CD4-positive, alpha-beta memory T cell (primary cell): ENCODE measurements at regions not wholly inside any gene's neighbourhood (a gene's known extent, or its start where the extent isn't known, plus 50 kb on each side); places are given as distances from the start of the nearest gene placed in this dataset.

Experiments
- CTCF ChIA-PET: fragments of 350-600 bp; sonication (Branson Sonifier 250); formaldehyde crosslinking; loops from one replicate; lab custom pipeline; 2021; ENCODE audit warnings: inconsistent platforms; ENCODE audit not compliant: partially characterized antibody; lab: Charles Lee
- POLR2A ChIA-PET: fragments of 350-600 bp; sonication (Branson Sonifier 250); formaldehyde crosslinking; loops from one replicate; lab custom pipeline; 2021; ENCODE audit not compliant: partially characterized antibody; lab: Charles Lee
- DNase-seq, 5 donors: peaks; one replicate each; pipeline versions ENCODE4 v3.0.0 to v3.0.0-alpha.2; 2020 to 2022; ENCODE audit warnings: mixed read lengths in 1 of 5
- H3K27ac ChIP-seq: one replicate; pipeline ENCODE4 v1.7.0; 2013; ENCODE audit warnings: low read depth, low read length
- H3K27me3 ChIP-seq: 2 replicates; pipeline ENCODE4 v1.7.0; 2013; ENCODE audit warnings: mild to moderate bottlenecking, low read length, moderate library complexity; ENCODE audit not compliant: insufficient read depth
- H3K36me3 ChIP-seq: 2 replicates; pipeline ENCODE4 v1.7.0; 2013; ENCODE audit warnings: mild to moderate bottlenecking, low read length, moderate library complexity; ENCODE audit not compliant: insufficient read depth
- H3K4me1 ChIP-seq: 2 replicates; pipeline ENCODE4 v1.7.0; 2013; ENCODE audit warnings: mild to moderate bottlenecking, low read length, moderate library complexity; ENCODE audit not compliant: insufficient read depth
- H3K4me3 ChIP-seq, 2 donors: one replicate each; pipeline ENCODE4 v1.7.0; 2013; ENCODE audit warnings: low read length in 2 of 2, mild to moderate bottlenecking in 1 of 2
- H3K9me3 ChIP-seq, 2 donors: one replicate each; pipeline ENCODE4 v1.7.0; 2013; ENCODE audit warnings: low read length in 2 of 2, control low read depth in 1 of 2; ENCODE audit not compliant: control insufficient read depth in 1 of 2
- H3K27ac Mint-ChIP-seq, 7 donors: one replicate each; pipeline ENCODE4 v1.8.0; 2020 to 2021; ENCODE audit warnings: mixed read lengths in 7 of 7, mild to moderate bottlenecking in 6 of 7, inconsistent platforms in 3 of 7, moderate library complexity in 3 of 7
- H3K27me3 Mint-ChIP-seq, 2 donors: one replicate each; pipeline ENCODE4 v1.8.0; 2020 to 2021; ENCODE audit warnings: mixed read lengths in 2 of 2
- H3K36me3 Mint-ChIP-seq, 2 donors: one replicate each; pipeline ENCODE4 v1.8.0; 2020 to 2021; ENCODE audit warnings: mixed read lengths in 2 of 2, inconsistent platforms in 1 of 2, mild to moderate bottlenecking in 1 of 2
- H3K4me1 Mint-ChIP-seq, 4 donors: one replicate each; pipeline ENCODE4 v1.8.0; 2020 to 2021; ENCODE audit warnings: mixed read lengths in 4 of 4, mild to moderate bottlenecking in 1 of 4
- H3K4me3 Mint-ChIP-seq, 8 donors: one replicate each; pipeline ENCODE4 v1.8.0; 2020 to 2021; ENCODE audit warnings: mixed read lengths in 8 of 8, mild to moderate bottlenecking in 7 of 8, moderate library complexity in 6 of 8, inconsistent platforms in 3 of 8
- H3K9me3 Mint-ChIP-seq, 8 donors: one replicate each; pipeline ENCODE4 v1.8.0; 2020 to 2021; ENCODE audit warnings: mixed read lengths in 8 of 8, mild to moderate bottlenecking in 5 of 8, inconsistent platforms in 3 of 8, moderate library complexity in 1 of 8
- intact Hi-C: fragments of 100-400 bp; cut with micrococcal nuclease; formaldehyde crosslinking; loops from one replicate; pipeline ENCODE4 v1.15.1; 2023

DNA sequence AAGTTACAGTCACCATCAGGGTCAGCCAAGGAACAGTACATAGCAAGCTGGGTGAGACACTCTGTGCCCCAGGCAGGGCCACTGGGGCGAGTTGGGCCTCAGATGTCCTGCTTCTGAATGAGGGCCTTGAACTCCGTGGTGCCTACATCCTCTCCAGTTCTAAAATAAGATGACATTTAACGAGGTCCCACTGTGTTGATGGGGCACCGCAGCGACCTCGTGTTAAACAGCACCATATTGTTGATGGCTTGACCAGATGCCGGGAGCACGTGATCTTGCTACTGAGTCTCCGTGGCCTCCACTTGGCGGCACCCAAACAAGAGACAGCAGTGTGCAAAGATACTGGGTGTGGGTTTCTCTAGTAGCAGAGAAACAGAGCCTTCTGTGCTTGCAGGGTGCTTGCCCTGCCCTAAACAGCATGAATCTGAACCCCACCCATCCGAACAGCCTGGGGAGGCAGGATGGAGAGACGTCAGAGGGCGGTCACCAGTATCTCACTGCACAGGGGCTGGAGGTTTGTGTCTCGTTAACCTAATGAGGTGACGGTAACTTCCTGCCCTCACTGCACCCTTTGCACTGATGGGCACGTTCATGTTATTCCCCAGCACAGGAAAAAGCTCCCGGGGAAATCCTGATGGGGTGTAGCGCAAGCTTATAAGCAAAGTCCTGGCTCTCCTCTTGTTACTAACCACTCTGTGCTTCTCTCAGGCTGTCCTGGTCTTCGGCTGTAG, 324.4 kb downstream of the AJAP1 start:
- Histone ChIP-seq H3K4me1 (no peaks in the 10 kb centered on the region), H3K36me3 (no peaks in the 10 kb centered on the region), H3K4me3 (no peak overlapping the region), H3K27me3 (no peaks in the 10 kb centered on the region), H3K27ac (no peak overlapping the region), H3K9me3 (no peaks in the 10 kb centered on the region)
- Mint-ChIP-seq H3K27ac (no peak overlapping the region), H3K9me3 (peaks cover 0 to 7% (median 3%) of the 10 kb centered on the region in 8 donors), H3K27me3 (peaks cover 5 to 14% of the 10 kb centered on the region in 2 donors), H3K4me1 (no peaks in the 10 kb centered on the region), H3K36me3 (no peaks in the 10 kb centered on the region), H3K4me3 (no peak overlapping the region)
- POLR2A ChIA-PET: no interaction called here
- CTCF ChIA-PET: no interaction called here
- DNase-seq: no peak
- intact Hi-C loops: no loop called here

DNA sequence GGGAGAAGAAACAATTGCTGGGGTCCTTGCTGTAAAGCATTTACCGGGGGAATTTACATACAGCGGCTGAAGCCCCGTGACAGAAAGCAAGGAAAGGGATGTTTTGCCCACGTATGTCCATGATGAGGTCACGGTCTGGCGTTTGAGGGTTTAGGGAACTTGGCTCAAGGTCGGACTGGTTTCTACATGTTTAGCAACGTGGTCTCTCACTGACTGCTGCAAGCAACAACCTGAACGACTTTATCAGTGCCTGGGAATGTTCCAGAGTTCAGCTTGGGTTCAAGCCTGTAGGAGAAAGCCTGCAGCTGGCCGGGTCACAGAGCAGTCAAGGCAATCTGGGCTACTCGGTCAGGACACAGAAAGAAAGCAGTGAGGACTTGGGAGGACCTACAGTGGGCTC, 323.3 kb downstream of the AJAP1 start:
- no peaks in the 10 kb centered on the region for H3K4me1 Mint-ChIP-seq
- H3K27ac Mint-ChIP-seq: no peak overlapping the region
- no peak overlapping the region for H3K4me3 ChIP-seq
- no peaks in the 10 kb centered on the region for H3K9me3 ChIP-seq
- intact Hi-C loops: no loop called here
- no peaks in the 10 kb centered on the region for H3K36me3 Mint-ChIP-seq
- DNase-seq: no peak
- peaks cover 5 to 11% of the 10 kb centered on the region in 2 donors for H3K27me3 Mint-ChIP-seq
- ChIA-PET CTCF (no interaction called here), POLR2A (no interaction called here)
- no peak overlapping the region for H3K4me3 Mint-ChIP-seq
- H3K27ac ChIP-seq: no peak overlapping the region
- peaks cover 0 to 4% (median 0%) of the 10 kb centered on the region in 8 donors for H3K9me3 Mint-ChIP-seq
- no peaks in the 10 kb centered on the region for H3K27me3 ChIP-seq
- no peaks in the 10 kb centered on the region for H3K36me3 ChIP-seq
- no peaks in the 10 kb centered on the region for H3K4me1 ChIP-seq

GRCh38 chr1:4976859-4977440, 322.5 kb downstream of the AJAP1 start:
- no peak overlapping the region for H3K27ac ChIP-seq
- H3K4me1 ChIP-seq: no peaks in the 10 kb centered on the region
- no peaks in the 10 kb centered on the region for H3K27me3 ChIP-seq
- Mint-ChIP-seq H3K27ac (no peak overlapping the region), H3K4me3 (no peak overlapping the region), H3K9me3 (peaks cover 0 to 5% (median 0%) of the 10 kb centered on the region in 8 donors), H3K4me1 (peaks cover 0 to 2% (median 0%) of the 10 kb centered on the region in 4 donors), H3K27me3 (peaks cover 5 to 11% of the 10 kb centered on the region in 2 donors), H3K36me3 (no peaks in the 10 kb centered on the region)
- no peak overlapping the region for H3K4me3 ChIP-seq
- POLR2A ChIA-PET: no interaction called here
- DNase-seq: no peak
- no peaks in the 10 kb centered on the region for H3K9me3 ChIP-seq
- H3K36me3 ChIP-seq: no peaks in the 10 kb centered on the region
- intact Hi-C loops: no loop called here
- CTCF ChIA-PET: no interaction called here

GRCh38 chr1:4975856-4976255, 321.4 kb downstream of the AJAP1 start:
- Mint-ChIP-seq H3K27me3 (peaks cover 5 to 11% of the 10 kb centered on the region in 2 donors), H3K9me3 (peaks cover 0 to 5% (median 0%) of the 10 kb centered on the region in 8 donors), H3K4me1 (peaks cover 0 to 2% (median 0%) of the 10 kb centered on the region in 4 donors), H3K27ac (no peak overlapping the region), H3K36me3 (no peaks in the 10 kb centered on the region), H3K4me3 (no peak overlapping the region)
- no peak overlapping the region for H3K27ac ChIP-seq
- intact Hi-C loops: no loop called here
- ChIA-PET CTCF (no interaction called here), POLR2A (no interaction called here)
- no peaks in the 10 kb centered on the region for H3K36me3 ChIP-seq
- H3K4me3 ChIP-seq: no peak overlapping the region
- H3K9me3 ChIP-seq: no peaks in the 10 kb centered on the region
- H3K27me3 ChIP-seq: no peaks in the 10 kb centered on the region
- H3K4me1 ChIP-seq: no peaks in the 10 kb centered on the region
- no peak for DNase-seq

GRCh38 chr1:4974981-4975685, 320.7 kb downstream of the AJAP1 start:
- no peaks in the 10 kb centered on the region for H3K27me3 ChIP-seq
- DNase-seq: no peak
- H3K27ac Mint-ChIP-seq: no peak overlapping the region
- no peaks in the 10 kb centered on the region for H3K4me1 ChIP-seq
- CTCF ChIA-PET: no interaction called here
- no peaks in the 10 kb centered on the region for H3K9me3 ChIP-seq
- no peak overlapping the region for H3K4me3 ChIP-seq
- peaks cover 0 to 3% (median 0%) of the 10 kb centered on the region in 4 donors for H3K4me1 Mint-ChIP-seq
- H3K9me3 Mint-ChIP-seq: peaks cover 0 to 5% (median 0%) of the 10 kb centered on the region in 8 donors
- POLR2A ChIA-PET: no interaction called here
- H3K36me3 ChIP-seq: no peaks in the 10 kb centered on the region
- intact Hi-C loops: no loop called here
- H3K27me3 Mint-ChIP-seq: peaks cover 6 to 12% of the 10 kb centered on the region in 2 donors
- H3K27ac ChIP-seq: no peak overlapping the region
- no peak overlapping the region for H3K4me3 Mint-ChIP-seq
- no peaks in the 10 kb centered on the region for H3K36me3 Mint-ChIP-seq

GRCh38 chr1:4973341-4973740, 318.9 kb downstream of the AJAP1 start:
- H3K4me3 Mint-ChIP-seq: no peak overlapping the region
- Histone ChIP-seq H3K36me3 (no peaks in the 10 kb centered on the region), H3K27ac (no peak overlapping the region), H3K4me3 (no peak overlapping the region), H3K27me3 (no peaks in the 10 kb centered on the region), H3K9me3 (no peaks in the 10 kb centered on the region), H3K4me1 (no peaks in the 10 kb centered on the region)
- no peak for DNase-seq
- intact Hi-C loops: no loop called here
- peaks cover 0 to 3% (median 0%) of the 10 kb centered on the region in 4 donors for H3K4me1 Mint-ChIP-seq
- POLR2A ChIA-PET: no interaction called here
- CTCF ChIA-PET: no interaction called here
- H3K9me3 Mint-ChIP-seq: peaks cover 0 to 4% (median 0%) of the 10 kb centered on the region in 8 donors
- no peak overlapping the region for H3K27ac Mint-ChIP-seq
- no peaks in the 10 kb centered on the region for H3K36me3 Mint-ChIP-seq
- H3K27me3 Mint-ChIP-seq: peaks cover 6 to 7% of the 10 kb centered on the region in 2 donors

GRCh38 chr1:4972761-4973320, 318.4 kb downstream of the AJAP1 start:
- no peaks in the 10 kb centered on the region for H3K36me3 ChIP-seq
- no peak overlapping the region for H3K4me3 Mint-ChIP-seq
- peaks cover 0 to 4% (median 0%) of the 10 kb centered on the region in 8 donors for H3K9me3 Mint-ChIP-seq
- POLR2A ChIA-PET: no interaction called here
- peaks cover 6 to 7% of the 10 kb centered on the region in 2 donors for H3K27me3 Mint-ChIP-seq
- no peaks in the 10 kb centered on the region for H3K36me3 Mint-ChIP-seq
- H3K4me1 ChIP-seq: no peaks in the 10 kb centered on the region
- DNase-seq: no peak
- intact Hi-C loops: no loop called here
- CTCF ChIA-PET: no interaction called here
- no peak overlapping the region for H3K27ac ChIP-seq
- H3K9me3 ChIP-seq: no peaks in the 10 kb centered on the region
- peaks cover 0 to 3% (median 0%) of the 10 kb centered on the region in 4 donors for H3K4me1 Mint-ChIP-seq
- H3K27me3 ChIP-seq: no peaks in the 10 kb centered on the region
- no peak overlapping the region for H3K4me3 ChIP-seq
- H3K27ac Mint-ChIP-seq: no peak overlapping the region
